Aorta (tissue), 5 donors: ENCODE measurements at regions not wholly inside any gene's neighbourhood (a gene's known extent, or its start where the extent isn't known, plus 50 kb on each side); places are given as distances from the start of the nearest gene placed in this dataset.
"Not testable (repeated sequence)": the region's sequence is repeated elsewhere in the genome, so short reads cannot be mapped to it uniquely, and the experiment has no call there.

ENCODE experiments used
- ATAC-seq: fragments of 200-7000 bp; cut with Tn5 transposase; one replicate; pipeline ENCODE4 v1.9.1; 2022; ENCODE audit warnings: moderate library complexity; ENCODE audit not compliant: low FRiP score
- DNase-seq, 2 donors: peaks; one replicate each; pipeline ENCODE4 v3.0.0-alpha.2; 2020
- H3K27ac ChIP-seq, 2 donors: one replicate each; pipeline ENCODE4 v1.5.1; 2013; ENCODE audit warnings: low read length in 2 of 2, mild to moderate bottlenecking in 2 of 2, moderate library complexity in 2 of 2, control low read depth in 1 of 2, inconsistent platforms in 1 of 2, low read depth in 1 of 2
- H3K27me3 ChIP-seq, 2 donors: one replicate each; pipeline ENCODE4 v1.6.1; 2013; ENCODE audit warnings: control low read depth in 1 of 2, low read length in 1 of 2, mild to moderate bottlenecking in 1 of 2, moderate library complexity in 1 of 2; ENCODE audit not compliant: insufficient read depth in 2 of 2, control insufficient read depth in 1 of 2
- H3K36me3 ChIP-seq, 2 donors: one replicate each; pipeline ENCODE4 v1.6.1; 2013; ENCODE audit warnings: control low read depth in 1 of 2, low read length in 1 of 2, mild to moderate bottlenecking in 1 of 2; ENCODE audit not compliant: insufficient read depth in 2 of 2, control insufficient read depth in 1 of 2
- H3K4me1 ChIP-seq, 2 donors: one replicate each; pipeline ENCODE4 v1.6.1; 2013; ENCODE audit warnings: low read length in 2 of 2, control low read depth in 1 of 2, mild to moderate bottlenecking in 1 of 2, moderate library complexity in 1 of 2; ENCODE audit not compliant: insufficient read depth in 2 of 2, control insufficient read depth in 1 of 2
- H3K4me3 ChIP-seq, 2 donors: one replicate each; pipeline ENCODE4 v1.5.1; 2013; ENCODE audit warnings: low read length in 2 of 2, control low read depth in 1 of 2, mild to moderate bottlenecking in 1 of 2
- H3K9me3 ChIP-seq: one replicate; pipeline ENCODE4 v1.6.1; 2013; ENCODE audit warnings: mild to moderate bottlenecking, low read length; ENCODE audit not compliant: control insufficient read depth
- WGBS, 2 donors: extraction: QIAGEN DNeasy Blood & Tissue Kit; methylation state at CpG; one replicate each; pipeline ENCODE4 v1.1.7; 2013; 5-methylcytosine and 5-hydroxymethylcytosine counted together
- intact Hi-C, 2 donors: fragments of 100-400 bp; cut with DNase I; formaldehyde crosslinking; loops; one replicate each; pipeline versions ENCODE4 v1.14.2 to v1.15.0; 2022
- donor health status: healthy with polysubstance abuse.
- donor health status: Bipolar disorder and iron deficiency.
- donor health status: DM: no; HTN: no; CAD: no.
- donor health status: DM: no; HTN: no; CAD: no.
- donor health status: DM: yes; HTN: yes; CAD: no.

- peak in 1 of 2 donors; percentile 30 for DNase-seq
- ATAC-seq, H3K36me3 ChIP-seq, H3K27ac ChIP-seq, H3K9me3 ChIP-seq, intact Hi-C loops, H3K4me3 ChIP-seq, H3K4me1 ChIP-seq, H3K27me3 ChIP-seq: not testable (repeated sequence)
- 65% methylated on average over 37 of the region's 54 CpGs; no CpG with 5 or more reads in 1 of the 2 donors for WGBS, 2 donors
Measured at GRCh38 chr22:10526079-10526478, 5001.9 kb upstream of the OR11H1 start.

- H3K9me3 ChIP-seq, intact Hi-C loops, ATAC-seq, H3K36me3 ChIP-seq, H3K27me3 ChIP-seq, H3K27ac ChIP-seq, H3K4me1 ChIP-seq, H3K4me3 ChIP-seq, DNase-seq: not testable (repeated sequence)
- 20 to 47% methylated on average over 1 to 2 of the region's 4 CpGs for WGBS, 2 donors
Measured at GRCh38 chr22:10531141-10531540, 4996.9 kb upstream of the OR11H1 start.

- H3K27ac ChIP-seq, ATAC-seq, H3K27me3 ChIP-seq, H3K36me3 ChIP-seq, H3K9me3 ChIP-seq, H3K4me1 ChIP-seq, H3K4me3 ChIP-seq, intact Hi-C loops: not testable (repeated sequence)
- WGBS, 2 donors: 69% methylated on average over 28 to 42 of the region's 42 CpGs
- peak in 1 of 2 donors; percentile 19 for DNase-seq
Measured at GRCh38 chr22:10572531-10572930, 4955.5 kb upstream of the OR11H1 start.

DNA sequence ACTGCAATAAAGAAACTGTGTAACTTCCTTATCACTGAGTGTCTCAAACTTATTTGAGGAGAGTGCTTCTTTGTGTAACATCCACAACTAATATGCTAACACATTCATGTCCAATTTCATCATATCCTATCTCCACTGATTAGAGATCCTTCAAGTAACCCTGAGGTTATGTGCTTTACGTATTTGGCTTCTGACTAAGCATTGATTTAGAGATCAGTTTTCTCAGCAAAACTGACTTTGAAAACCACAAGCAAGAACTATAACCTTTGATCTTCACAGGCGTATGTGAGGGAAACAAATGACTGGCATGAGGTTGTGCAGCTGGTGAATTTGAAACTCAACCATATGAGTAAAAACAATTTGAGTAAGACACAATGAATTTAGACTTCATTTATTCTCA lies 4926.9 kb upstream of the OR11H1 start:
- H3K9me3 ChIP-seq, H3K4me3 ChIP-seq, H3K36me3 ChIP-seq, DNase-seq, H3K27ac ChIP-seq, H3K4me1 ChIP-seq, intact Hi-C loops, ATAC-seq, H3K27me3 ChIP-seq: not testable (repeated sequence)
- no CpG with 5 or more reads among the region's 2 CpGs for WGBS, 2 donors

- H3K27ac ChIP-seq, H3K27me3 ChIP-seq, H3K9me3 ChIP-seq, H3K4me3 ChIP-seq, H3K4me1 ChIP-seq, H3K36me3 ChIP-seq, intact Hi-C loops, DNase-seq, ATAC-seq: not testable (repeated sequence)
- 93% methylated on average over 6 of the region's 15 CpGs; no CpG with 5 or more reads in 1 of the 2 donors for WGBS, 2 donors
Measured at GRCh38 chr22:10631961-10632360, 4896.0 kb upstream of the OR11H1 start.

DNA sequence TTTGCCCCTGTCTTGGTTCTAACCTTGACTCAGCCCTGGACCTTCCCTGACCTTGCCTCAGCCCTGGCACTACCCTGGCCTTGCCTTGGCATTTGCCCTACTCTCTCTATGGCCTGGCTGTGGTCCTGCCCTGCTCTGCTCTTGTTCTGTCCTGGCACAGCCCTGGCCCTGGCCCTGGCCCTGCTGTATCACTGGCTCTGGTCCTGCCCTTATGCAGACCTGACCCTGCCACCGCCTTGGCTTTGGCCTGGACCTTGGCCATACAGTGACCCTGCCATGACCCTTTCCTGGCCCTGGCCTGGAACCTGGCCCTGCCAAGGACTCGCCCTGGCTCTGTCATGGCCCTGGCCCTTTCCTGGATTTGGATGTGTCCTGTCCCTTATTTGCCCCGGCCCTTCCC lies 4892.7 kb upstream of the OR11H1 start:
- H3K27ac ChIP-seq, H3K36me3 ChIP-seq, ATAC-seq, H3K9me3 ChIP-seq, H3K4me3 ChIP-seq, H3K27me3 ChIP-seq, H3K4me1 ChIP-seq, intact Hi-C loops: not testable (repeated sequence)
- DNase-seq: peak in 1 of 2 donors; percentile 6
- 69% methylated on average over 1 of the region's 3 CpGs; no CpG with 5 or more reads in 1 of the 2 donors for WGBS, 2 donors

- H3K27me3 ChIP-seq, ATAC-seq, DNase-seq, H3K4me3 ChIP-seq, H3K4me1 ChIP-seq, H3K27ac ChIP-seq, intact Hi-C loops, H3K36me3 ChIP-seq, H3K9me3 ChIP-seq: not testable (repeated sequence)
- 69 to 72% methylated on average over 9 to 14 of the region's 14 CpGs for WGBS, 2 donors
Measured at GRCh38 chr22:10662818-10663217, 4865.2 kb upstream of the OR11H1 start.

GRCh38 chr22:10673065-10673464 lies 4854.9 kb upstream of the OR11H1 start:
- H3K27me3 ChIP-seq, H3K4me1 ChIP-seq, H3K27ac ChIP-seq, H3K4me3 ChIP-seq, H3K36me3 ChIP-seq, ATAC-seq, intact Hi-C loops, DNase-seq, H3K9me3 ChIP-seq: not testable (repeated sequence)
- 29 to 30% methylated on average over 4 to 6 of the region's 6 CpGs for WGBS, 2 donors

DNA sequence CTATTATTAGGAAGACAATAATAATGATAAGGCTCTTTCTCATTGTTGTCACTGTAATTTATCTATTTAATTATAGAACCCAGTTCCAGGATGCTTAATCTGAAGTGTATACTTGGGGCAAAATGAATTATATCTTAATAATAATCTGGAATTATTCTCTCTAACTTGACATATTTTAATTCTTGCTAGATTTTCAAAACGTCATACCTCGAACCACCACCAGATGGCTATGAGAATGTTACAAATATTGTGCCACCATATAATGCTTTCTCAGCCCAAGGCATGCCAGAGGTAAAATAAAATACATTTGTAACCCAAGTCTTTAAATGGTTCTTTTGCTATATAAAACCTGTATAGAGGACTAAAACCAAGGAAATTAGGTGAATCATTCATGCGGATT lies 4849.3 kb upstream of the OR11H1 start:
- WGBS, 2 donors: 16 to 21% methylated on average over 3 of the region's 3 CpGs
- intact Hi-C loops: not testable (repeated sequence)

More for the DNA sequence above, 4849.3 kb upstream of the OR11H1 start:
- H3K27me3 ChIP-seq, H3K4me3 ChIP-seq, H3K36me3 ChIP-seq, ATAC-seq, DNase-seq, H3K9me3 ChIP-seq, H3K4me1 ChIP-seq, H3K27ac ChIP-seq: not testable (repeated sequence)
